ENCODE measurements at regions not wholly inside any gene's neighbourhood (a gene's known extent, or its start where the extent isn't known, plus 50 kb on each side); places are given as distances from the start of the nearest gene placed in this dataset.
A peak's percentile ranks its signal among the peaks of the same experiment; 100 is the strongest.
"Not testable (repeated sequence)": the region's sequence is repeated elsewhere in the genome, so short reads cannot be mapped to it uniquely, and the experiment has no call there.

GRCh38 chr17:34039759-34040555 lies 215.1 kb upstream of the CCL2 start:
- peak; percentile 13 for DNase-seq

DNA sequence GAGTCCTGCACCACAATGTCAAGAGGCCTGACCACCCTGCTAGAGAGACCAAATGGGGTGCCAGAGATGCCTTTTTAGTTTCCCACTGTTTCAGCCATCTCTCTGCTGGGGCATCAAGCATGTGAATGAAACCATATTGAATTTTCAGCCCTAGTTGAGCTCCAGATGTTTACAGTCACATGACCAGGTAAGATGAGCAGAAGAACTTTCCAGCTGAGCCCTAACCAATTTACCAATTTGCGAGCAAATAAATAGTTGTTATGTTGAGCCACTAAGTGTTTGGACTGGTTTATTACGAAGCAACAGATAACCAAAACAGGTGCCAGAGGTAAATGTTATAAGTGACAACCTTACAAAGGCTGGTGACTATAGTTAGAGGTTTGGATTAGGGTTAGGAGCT lies 209.1 kb upstream of the CCL2 start:
- no peak for DNase-seq

DNA sequence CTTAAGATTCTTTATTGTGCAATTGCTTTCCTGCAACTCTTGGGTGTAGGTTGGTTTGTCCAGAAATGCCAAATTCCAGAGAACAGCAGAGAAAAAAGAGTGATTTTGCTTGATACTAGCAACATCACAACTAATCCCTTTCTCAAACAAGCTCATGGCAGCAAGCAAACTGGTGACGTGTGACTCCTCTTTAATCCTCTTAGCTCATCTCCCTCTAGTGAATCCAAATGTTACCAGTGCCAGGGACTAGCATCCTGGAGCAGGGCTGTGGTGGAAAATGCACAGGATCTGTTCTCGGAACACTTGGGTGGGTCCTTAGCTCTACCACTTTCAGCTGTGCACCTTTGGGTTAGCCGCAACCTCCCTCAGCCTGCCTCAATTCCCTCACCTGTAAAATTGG lies 204.0 kb upstream of the CCL2 start:
- DNase-seq = no peak

- no peak for DNase-seq
Observed at GRCh38 chr17:34054495-34054894, 200.6 kb upstream of the CCL2 start.

DNA sequence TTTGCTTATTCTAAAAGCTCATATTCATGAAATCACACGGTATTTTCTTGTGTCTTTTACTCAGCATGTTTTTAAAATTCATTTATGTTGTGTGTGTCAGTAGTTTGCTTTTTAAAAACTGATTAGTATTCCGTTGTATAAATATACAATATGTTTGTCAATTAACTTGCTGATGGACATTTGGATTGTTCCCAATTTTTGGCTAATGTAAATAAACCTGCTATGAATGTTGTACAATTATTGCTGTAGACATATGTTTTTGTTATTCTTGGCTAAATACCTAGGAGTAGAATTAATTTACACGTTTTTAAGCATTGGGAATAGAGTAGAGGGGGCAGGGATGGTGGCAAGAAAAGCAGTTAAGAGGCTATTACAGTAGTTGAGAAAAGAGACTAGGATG lies 199.5 kb upstream of the CCL2 start:
- no peak for DNase-seq

DNA sequence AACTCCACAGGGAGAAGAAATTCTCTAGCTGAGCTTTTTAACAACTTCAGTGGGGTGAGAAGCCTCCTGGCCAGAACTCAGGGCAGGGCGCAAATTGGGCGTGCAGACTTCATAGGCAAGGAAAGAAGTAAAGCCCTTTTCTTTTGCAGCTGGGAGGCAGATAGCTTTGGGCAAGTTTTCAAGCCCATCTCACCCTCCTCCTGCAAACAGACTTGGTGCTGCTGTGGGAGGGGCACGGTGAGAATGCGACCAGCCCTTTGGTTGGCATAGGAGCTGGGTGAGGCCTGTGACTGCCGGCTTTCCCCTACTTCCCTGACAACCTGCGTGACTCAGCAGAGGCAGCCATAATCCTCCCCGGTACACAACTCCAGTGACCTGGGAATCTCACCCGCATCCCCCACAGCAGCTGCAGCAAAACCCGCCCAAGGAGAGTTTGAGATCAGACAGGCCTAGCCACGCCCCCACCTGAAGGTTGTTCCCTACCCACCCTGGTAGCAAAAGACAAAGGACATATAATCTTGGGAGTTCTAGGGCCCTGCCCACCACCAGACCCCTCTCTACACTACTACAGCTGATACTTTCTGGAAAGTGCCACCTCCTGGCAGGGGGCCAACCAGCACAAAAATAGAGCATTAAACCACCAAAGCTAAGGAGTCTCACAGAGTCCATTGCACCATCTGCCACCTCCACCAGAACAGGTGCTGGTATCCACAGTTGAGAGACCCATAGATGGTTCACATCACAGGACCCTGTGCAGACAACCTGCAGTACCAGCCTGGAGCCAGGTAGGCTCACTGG lies 195.5 kb upstream of the CCL2 start:
- no peak for DNase-seq

- DNase-seq = no peak
Observed at GRCh38 chr17:34066528-34066927, 188.6 kb upstream of the CCL2 start.

GRCh38 chr17:34067011-34067410 lies 188.1 kb upstream of the CCL2 start:
- no peak for DNase-seq

- DNase-seq = no peak
Observed at GRCh38 chr17:34068571-34068970, 186.5 kb upstream of the CCL2 start.

- no peak for DNase-seq
Observed at GRCh38 chr17:34070712-34071111, 184.4 kb upstream of the CCL2 start.

GRCh38 chr17:34071886-34072420 lies 183.1 kb upstream of the CCL2 start:
- DNase-seq = no peak

- DNase-seq = no peak
Observed at GRCh38 chr17:34075076-34075475, 180.0 kb upstream of the CCL2 start.

- DNase-seq = no peak
Observed at GRCh38 chr17:34076743-34077631, 178.1 kb upstream of the CCL2 start.

- DNase-seq = peak; percentile 9
Observed at GRCh38 chr17:34081269-34081668, 173.8 kb upstream of the CCL2 start.

GRCh38 chr17:34082404-34082803 lies 172.7 kb upstream of the CCL2 start:
- no peak for DNase-seq

GRCh38 chr17:34089042-34089441 lies 166.0 kb upstream of the CCL2 start:
- not testable (repeated sequence) for DNase-seq

DNA sequence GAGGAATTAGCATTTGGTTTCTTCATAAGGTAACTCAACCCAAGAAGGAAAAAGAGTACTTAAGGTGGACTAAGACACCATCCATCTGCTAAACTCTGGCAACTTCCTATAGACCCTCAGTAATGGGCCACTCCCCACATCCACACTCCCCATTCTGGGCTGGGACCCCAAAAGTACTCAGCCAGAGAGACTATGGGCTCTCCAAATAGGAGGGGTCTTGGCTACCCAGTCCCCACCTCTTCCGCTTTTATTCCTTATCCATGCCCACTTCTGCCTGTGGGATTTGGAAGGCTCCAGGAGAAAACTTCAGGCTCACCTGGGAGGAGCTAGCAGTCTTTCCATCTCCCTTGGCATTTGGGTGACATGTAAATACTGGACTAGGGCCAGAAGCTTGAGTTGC lies 164.5 kb upstream of the CCL2 start:
- no peak for DNase-seq

DNA sequence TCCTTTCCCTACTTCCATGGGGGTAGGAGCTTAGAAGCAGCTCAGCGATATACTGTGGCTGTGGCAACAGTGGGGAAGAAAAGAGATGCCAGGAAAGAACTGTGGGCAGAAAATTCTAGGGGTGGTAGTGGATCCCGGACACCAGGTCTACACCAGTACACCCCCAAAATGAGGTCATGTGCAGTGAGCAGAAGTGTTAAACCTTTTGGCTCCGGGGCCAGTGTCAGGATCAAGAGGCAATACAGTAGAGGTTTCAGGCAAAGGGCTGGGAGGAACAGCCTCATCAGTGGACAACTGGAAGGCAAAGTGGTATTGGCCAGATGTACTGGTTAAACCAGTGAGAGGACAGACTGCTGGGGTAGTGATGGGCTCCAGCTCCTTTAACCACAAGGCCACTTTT lies 163.1 kb upstream of the CCL2 start:
- DNase-seq = no peak

DNA sequence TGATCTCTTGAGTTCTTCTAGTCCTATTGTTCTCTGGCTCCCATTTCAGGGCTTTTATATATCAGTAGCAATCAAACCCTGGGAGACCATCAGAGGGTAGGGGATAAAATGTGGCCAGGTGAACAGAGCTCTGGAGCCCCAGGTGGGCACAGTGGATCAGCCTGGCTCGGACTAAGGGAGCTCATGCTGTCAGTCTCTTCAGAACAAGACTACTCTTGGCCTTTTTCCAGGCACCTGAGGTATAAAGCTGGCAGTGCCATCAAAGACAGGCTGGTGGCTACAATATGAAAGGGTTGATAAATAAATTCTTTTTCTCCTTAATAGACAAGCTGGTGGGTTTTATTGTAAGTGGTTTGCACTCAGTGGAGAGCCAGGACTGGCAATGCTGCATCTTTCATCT lies 160.0 kb upstream of the CCL2 start:
- no peak for DNase-seq

DNA sequence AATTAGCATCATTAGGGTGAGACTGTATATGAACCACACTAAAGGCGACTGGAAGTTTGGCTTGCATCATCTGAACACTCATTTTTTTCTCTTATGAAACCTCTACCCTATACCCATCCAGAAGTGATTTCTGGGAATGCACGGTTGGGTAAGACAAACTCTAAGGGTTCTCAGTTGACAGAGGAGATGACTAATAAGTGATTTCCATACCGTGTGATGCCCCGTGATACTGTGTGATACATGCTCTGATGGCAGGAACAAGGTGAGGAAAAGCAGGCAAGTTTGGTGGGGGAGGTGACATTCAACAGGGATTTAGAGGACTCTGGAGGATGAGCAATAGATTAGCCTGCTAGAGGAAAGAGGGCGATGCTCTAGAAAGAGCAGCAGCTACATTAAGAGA lies 156.4 kb upstream of the CCL2 start:
- DNase-seq = no peak

DNA sequence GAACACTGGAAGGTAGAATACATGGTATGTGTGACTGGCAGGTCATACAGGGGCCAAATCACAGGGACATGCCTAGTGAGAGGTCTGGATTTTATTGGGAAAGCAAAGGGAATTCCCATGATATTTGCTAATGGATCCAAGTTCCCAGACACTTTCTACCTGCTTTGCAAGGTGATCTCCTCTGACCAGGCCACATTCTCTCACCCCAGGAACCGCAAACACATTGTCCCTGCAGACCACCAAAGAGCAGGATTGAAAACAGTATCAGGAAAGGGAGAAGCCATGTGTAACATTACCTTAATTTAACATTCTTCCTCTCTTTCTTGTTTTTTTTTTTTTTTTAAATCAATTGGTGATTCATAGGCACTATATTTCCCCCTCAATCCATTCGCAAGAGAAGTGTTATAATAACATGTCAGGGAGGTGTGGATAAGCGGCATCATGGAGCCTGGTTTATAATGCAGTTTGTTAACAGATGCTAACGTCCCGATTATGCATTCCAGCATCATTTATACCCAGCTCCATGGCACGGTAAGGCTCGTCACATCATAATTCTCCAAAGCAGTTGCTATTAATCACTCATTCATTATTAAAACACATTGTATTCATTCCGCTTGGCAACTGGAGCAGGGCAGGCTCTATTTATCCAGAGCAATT lies 155.1 kb upstream of the CCL2 start:
- DNase-seq = no peak

DNA sequence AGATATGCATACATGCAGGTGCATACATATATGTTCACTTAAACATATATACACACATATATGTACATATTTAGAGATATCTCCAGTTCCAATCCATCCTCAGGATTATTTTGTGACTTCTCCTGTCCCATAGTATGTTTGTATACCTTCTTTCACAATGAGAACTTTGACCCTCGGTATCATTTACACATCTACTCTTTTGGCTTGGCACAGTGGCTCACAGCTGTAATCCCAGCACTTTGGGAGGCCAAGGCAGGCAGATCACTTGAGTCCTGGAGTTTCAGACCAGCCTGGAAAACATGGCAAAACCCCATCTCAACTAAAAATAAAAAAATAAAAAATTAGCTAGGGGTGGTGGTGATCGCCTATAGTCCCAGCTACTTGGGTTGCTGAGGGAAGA lies 148.1 kb upstream of the CCL2 start:
- no peak for DNase-seq

DNA sequence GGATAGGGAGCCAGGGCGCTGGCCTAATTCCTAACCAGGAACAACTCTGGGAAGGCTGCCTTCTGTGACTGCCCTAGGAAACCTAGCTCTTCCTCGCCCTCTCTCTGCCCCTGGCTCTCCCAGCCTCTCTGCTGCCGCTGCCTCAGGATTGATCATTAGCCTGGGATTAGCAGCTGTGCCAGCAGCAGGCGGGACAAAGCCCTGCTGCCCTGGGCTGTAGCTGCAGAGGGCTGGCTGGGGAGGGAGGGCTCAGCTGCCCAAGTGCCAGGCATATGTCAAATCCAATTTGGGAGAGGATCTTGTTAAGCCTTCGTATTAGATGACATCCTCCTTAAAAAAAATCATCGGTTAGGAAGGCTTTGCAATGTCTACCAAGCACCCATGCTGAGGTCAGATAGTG lies 144.8 kb upstream of the CCL2 start:
- DNase-seq = no peak

Measured in activated CD4-positive, alpha-beta T cell treated with anti-CD3 and anti-CD28 coated beads, Interleukin-10, Interleukin-2, amounts not matched to agents 100 ng/mL and 50 ng/mL, durations not matched to agents 16 hours and 8 hours (primary cell).